ENCODE measurements at regions not wholly inside any gene's neighbourhood (a gene's known extent, or its start where the extent isn't known, plus 50 kb on each side); places are given as distances from the start of the nearest gene placed in this dataset.

DNA sequence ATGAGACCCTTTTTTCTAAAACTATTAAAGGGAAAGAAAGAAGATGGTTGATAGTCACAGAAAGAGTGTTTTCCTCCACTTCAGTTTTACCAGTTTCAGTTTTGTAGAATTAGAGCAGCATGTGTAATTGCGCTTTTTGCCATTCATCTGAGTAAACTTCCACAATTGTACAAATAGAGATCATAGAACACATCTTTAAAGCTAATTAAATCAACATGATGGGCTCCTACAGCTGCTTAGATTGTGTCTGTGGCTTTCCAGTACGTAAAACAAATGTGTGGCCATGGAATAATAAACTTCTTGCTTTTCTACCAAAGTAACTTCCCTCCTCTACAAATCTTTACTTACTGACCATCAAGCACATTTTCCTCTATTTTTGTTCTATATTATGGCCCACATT, 84.2 kb upstream of the LRIG3 start:
- Histone ChIP-seq H3K9me3 (replicated peaks; ENCODE audit: insufficient read depth, low read length) (no peaks in the 10 kb centered on the region), H3K36me3 (replicated peaks; ENCODE audit: insufficient read depth, low read length) (no peaks in the 10 kb centered on the region), H3K9ac (ENCODE audit: low read length) (no peak overlapping the region), H3K27me3 (replicated peaks; ENCODE audit: insufficient read depth, low read length) (no peaks in the 10 kb centered on the region), H3K79me2 (ENCODE audit: low read length) (no peaks in the 10 kb centered on the region), H3K27ac (ENCODE audit: low read length) (no peak overlapping the region), H3K4me3 (ENCODE audit: low read length) (no peak overlapping the region), H4K20me1 (ENCODE audit: insufficient read depth, low read length) (no peaks in the 10 kb centered on the region), H2AFZ (ENCODE audit: low read length) (no peak overlapping the region), H3K4me2 (ENCODE audit: low read depth, low read length) (no peak overlapping the region), H3F3A (ENCODE audit: insufficient read depth, low read length) (no peaks in the 10 kb centered on the region), H3K9me2 (replicated peaks; ENCODE audit: insufficient read depth, low read length) (no peaks in the 10 kb centered on the region), H3K4me1 (ENCODE audit: low read length) (no peaks in the 10 kb centered on the region)
- TF ChIP-seq EZH2 (optimal IDR thresholded peaks at IDR 0.05; ENCODE audit: low read depth, low read length) (no peak), EZH2phosphoT487 (IDR thresholded peaks at IDR 0.05; ENCODE audit: low read length) (no peak)
- TF ChIP-seq, protein P1, sequence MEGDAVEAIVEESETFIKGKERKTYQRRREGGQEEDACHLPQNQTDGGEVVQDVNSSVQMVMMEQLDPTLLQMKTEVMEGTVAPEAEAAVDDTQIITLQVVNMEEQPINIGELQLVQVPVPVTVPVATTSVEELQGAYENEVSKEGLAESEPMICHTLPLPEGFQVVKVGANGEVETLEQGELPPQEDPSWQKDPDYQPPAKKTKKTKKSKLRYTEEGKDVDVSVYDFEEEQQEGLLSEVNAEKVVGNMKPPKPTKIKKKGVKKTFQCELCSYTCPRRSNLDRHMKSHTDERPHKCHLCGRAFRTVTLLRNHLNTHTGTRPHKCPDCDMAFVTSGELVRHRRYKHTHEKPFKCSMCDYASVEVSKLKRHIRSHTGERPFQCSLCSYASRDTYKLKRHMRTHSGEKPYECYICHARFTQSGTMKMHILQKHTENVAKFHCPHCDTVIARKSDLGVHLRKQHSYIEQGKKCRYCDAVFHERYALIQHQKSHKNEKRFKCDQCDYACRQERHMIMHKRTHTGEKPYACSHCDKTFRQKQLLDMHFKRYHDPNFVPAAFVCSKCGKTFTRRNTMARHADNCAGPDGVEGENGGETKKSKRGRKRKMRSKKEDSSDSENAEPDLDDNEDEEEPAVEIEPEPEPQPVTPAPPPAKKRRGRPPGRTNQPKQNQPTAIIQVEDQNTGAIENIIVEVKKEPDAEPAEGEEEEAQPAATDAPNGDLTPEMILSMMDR (IDR thresholded peaks at IDR 0.05; ENCODE audit: low read length) = no peak
- DNase-seq = no peak

GRCh38 chr12:58995666-58996363, 75.5 kb upstream of the LRIG3 start:
- no peaks in the 10 kb centered on the region for H3K4me1 ChIP-seq (ENCODE audit: low read length)
- no peak for TF ChIP-seq EZH2phosphoT487 (IDR thresholded peaks at IDR 0.05; ENCODE audit: low read length)
- TF ChIP-seq, protein P1 (IDR thresholded peaks at IDR 0.05; ENCODE audit: low read length) = no peak
- no peak for TF ChIP-seq EZH2 (optimal IDR thresholded peaks at IDR 0.05; ENCODE audit: low read depth, low read length)
- H4K20me1 ChIP-seq (ENCODE audit: insufficient read depth, low read length) = no peaks in the 10 kb centered on the region
- DNase-seq = no peak
- no peak overlapping the region for H3K4me3 ChIP-seq (ENCODE audit: low read length)
- H3K4me2 ChIP-seq (ENCODE audit: low read depth, low read length) = no peak overlapping the region
- H3K79me2 ChIP-seq (ENCODE audit: low read length) = no peaks in the 10 kb centered on the region
- H3K36me3 ChIP-seq (replicated peaks; ENCODE audit: insufficient read depth, low read length) = no peaks in the 10 kb centered on the region
- no peak overlapping the region for H3K9ac ChIP-seq (ENCODE audit: low read length)
- no peaks in the 10 kb centered on the region for H3K9me3 ChIP-seq (replicated peaks; ENCODE audit: insufficient read depth, low read length)
- no peaks in the 10 kb centered on the region for H3F3A ChIP-seq (ENCODE audit: insufficient read depth, low read length)
- no peaks in the 10 kb centered on the region for H3K9me2 ChIP-seq (replicated peaks; ENCODE audit: insufficient read depth, low read length)
- no peaks in the 10 kb centered on the region for H3K27me3 ChIP-seq (replicated peaks; ENCODE audit: insufficient read depth, low read length)
- H3K27ac ChIP-seq (ENCODE audit: low read length) = no peak overlapping the region
- H2AFZ ChIP-seq (ENCODE audit: low read length) = no peak overlapping the region

DNA sequence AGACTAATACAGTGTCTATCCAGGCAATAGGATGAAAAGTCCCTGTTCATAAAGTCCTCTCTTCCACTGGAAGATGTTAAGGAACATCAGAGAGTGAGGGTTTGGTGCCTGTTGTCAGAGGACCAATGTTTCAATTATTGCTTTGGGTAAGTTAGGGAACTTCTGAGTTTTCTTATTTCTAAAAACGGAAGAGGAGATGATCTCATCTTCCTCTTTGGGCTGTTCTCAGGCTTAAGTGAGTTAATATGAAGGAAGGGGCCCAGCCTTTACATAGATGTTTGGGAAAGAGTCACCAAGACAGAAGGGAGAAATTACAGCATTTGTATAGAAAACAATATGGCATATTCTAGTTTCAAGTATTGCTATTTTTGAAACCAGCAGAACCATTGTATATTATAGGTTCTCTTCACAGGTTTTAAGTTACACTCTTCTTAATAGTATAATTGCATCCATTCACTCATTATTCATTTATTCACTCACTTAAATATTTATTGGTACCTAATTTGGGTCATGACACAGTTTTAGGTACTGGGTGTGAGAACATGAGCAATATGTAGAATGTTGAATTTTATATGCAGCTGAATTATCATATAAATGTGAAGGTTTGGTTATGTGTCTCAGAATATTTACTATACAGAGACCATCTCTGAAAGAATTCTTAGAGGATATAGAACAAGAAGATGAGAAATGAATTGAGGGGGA, 68.5 kb upstream of the LRIG3 start:
- Histone ChIP-seq H3F3A (ENCODE audit: insufficient read depth, low read length) (0 out of 2 replicates have a peak, but pooled peaks cover 4% of the 10 kb centered on the region), H3K9me2 (replicated peaks; ENCODE audit: insufficient read depth, low read length) (no peaks in the 10 kb centered on the region), H3K27me3 (replicated peaks; ENCODE audit: insufficient read depth, low read length) (no peaks in the 10 kb centered on the region), H3K4me2 (ENCODE audit: low read depth, low read length) (no peak overlapping the region), H3K4me1 (ENCODE audit: low read length) (peaks cover 9% of the 10 kb centered on the region), H3K36me3 (replicated peaks; ENCODE audit: insufficient read depth, low read length) (no peaks in the 10 kb centered on the region), H4K20me1 (ENCODE audit: insufficient read depth, low read length) (no peaks in the 10 kb centered on the region), H3K27ac (ENCODE audit: low read length) (peak overlapping the region; percentile 2; the same call in 1 of the 2 replicates), H3K9ac (ENCODE audit: low read length) (no peak overlapping the region), H2AFZ (ENCODE audit: low read length) (no peak overlapping the region), H3K4me3 (ENCODE audit: low read length) (no peak overlapping the region), H3K9me3 (replicated peaks; ENCODE audit: insufficient read depth, low read length) (no peaks in the 10 kb centered on the region), H3K79me2 (ENCODE audit: low read length) (no peaks in the 10 kb centered on the region)
- peak; percentile 17 for DNase-seq
- TF ChIP-seq EZH2phosphoT487 (IDR thresholded peaks at IDR 0.05; ENCODE audit: low read length) = no peak
- TF ChIP-seq, protein P1 (IDR thresholded peaks at IDR 0.05; ENCODE audit: low read length) = no peak
- no peak for TF ChIP-seq EZH2 (optimal IDR thresholded peaks at IDR 0.05; ENCODE audit: low read depth, low read length)

All from MM.1S (cell line).